Thyroid gland (tissue), 4 donors: ENCODE measurements at regions not wholly inside any gene's neighbourhood (a gene's known extent, or its start where the extent isn't known, plus 50 kb on each side); places are given as distances from the start of the nearest gene placed in this dataset.

Experiments
- DNase-seq, 2 donors: peaks; one replicate each; pipeline ENCODE4 v3.0.0-alpha.2; 2019
- H3K27ac ChIP-seq, 3 donors: fragments of 200-600 bp; sonication (generic); 1 replicate in 2 of 3; 2 replicates in 1 of 3; pipeline ENCODE4 v1.5.1; 2016 to 2019; ENCODE audit warnings: mild to moderate bottlenecking in 1 of 3, moderate library complexity in 1 of 3
- H3K27me3 ChIP-seq: fragments of 200-600 bp; sonication (generic); one replicate; pipeline ENCODE4 v1.5.1; 2019
- H3K36me3 ChIP-seq, 2 donors: fragments of 200-600 bp; sonication (generic); one replicate each; pipeline ENCODE4 v1.5.1; 2016 to 2019
- H3K4me1 ChIP-seq, 2 donors: fragments of 200-600 bp; sonication (generic); one replicate each; pipeline ENCODE4 v1.5.1; 2017 to 2019
- H3K4me3 ChIP-seq, 3 donors: fragments of 200-600 bp; sonication (generic); replicated peaks in 1 of 3; 1 replicate in 2 of 3; 2 replicates in 1 of 3; pipeline ENCODE4 v1.5.1; 2016; ENCODE audit warnings: mild to moderate bottlenecking in 1 of 3
- H3K9me3 ChIP-seq: fragments of 200-600 bp; sonication (generic); one replicate; pipeline ENCODE4 v1.5.1; 2017
- POLR2A ChIP-seq, 2 donors: fragments of 450-650 bp; IDR thresholded peaks; one replicate each; pipeline ENCODE4 v1.6.1; 2017; ENCODE audit warnings: antibody characterized with exemption in 2 of 2, mild to moderate bottlenecking in 2 of 2, moderate library complexity in 1 of 2
- WGBS, 2 donors: methylation state at CpG; one replicate each; pipeline ENCODE4 v1.1.5; 2017; 5-methylcytosine and 5-hydroxymethylcytosine counted together
- intact Hi-C: fragments of 100-400 bp; cut with DNase I; formaldehyde crosslinking; loops from one replicate; pipeline ENCODE4 v1.15.1; 2023
- TF ChIP-seq, protein P1 (sequence below), 6 experiments: fragments of 200-600 bp in 3 of 6; fragments of 450-650 bp in 3 of 6; sonication (generic) in 3 of 6; IDR thresholded peaks; one replicate each; pipeline ENCODE4 v1.5.1; 2016 to 2019; ENCODE audit warnings: antibody characterized with exemption in 6 of 6, mild to moderate bottlenecking in 2 of 6, inconsistent platforms in 1 of 6, moderate library complexity in 1 of 6

- no peaks in the 10 kb centered on the region for H3K9me3 ChIP-seq
- no peak for TF ChIP-seq POLR2A (IDR thresholded peaks at IDR 0.05)
- TF ChIP-seq, protein P1, sequence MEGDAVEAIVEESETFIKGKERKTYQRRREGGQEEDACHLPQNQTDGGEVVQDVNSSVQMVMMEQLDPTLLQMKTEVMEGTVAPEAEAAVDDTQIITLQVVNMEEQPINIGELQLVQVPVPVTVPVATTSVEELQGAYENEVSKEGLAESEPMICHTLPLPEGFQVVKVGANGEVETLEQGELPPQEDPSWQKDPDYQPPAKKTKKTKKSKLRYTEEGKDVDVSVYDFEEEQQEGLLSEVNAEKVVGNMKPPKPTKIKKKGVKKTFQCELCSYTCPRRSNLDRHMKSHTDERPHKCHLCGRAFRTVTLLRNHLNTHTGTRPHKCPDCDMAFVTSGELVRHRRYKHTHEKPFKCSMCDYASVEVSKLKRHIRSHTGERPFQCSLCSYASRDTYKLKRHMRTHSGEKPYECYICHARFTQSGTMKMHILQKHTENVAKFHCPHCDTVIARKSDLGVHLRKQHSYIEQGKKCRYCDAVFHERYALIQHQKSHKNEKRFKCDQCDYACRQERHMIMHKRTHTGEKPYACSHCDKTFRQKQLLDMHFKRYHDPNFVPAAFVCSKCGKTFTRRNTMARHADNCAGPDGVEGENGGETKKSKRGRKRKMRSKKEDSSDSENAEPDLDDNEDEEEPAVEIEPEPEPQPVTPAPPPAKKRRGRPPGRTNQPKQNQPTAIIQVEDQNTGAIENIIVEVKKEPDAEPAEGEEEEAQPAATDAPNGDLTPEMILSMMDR (IDR thresholded peaks at IDR 0.05), result no peak
- no peaks in the 10 kb centered on the region for H3K36me3 ChIP-seq
- no peak overlapping the region for H3K4me3 ChIP-seq
- H3K27ac ChIP-seq, result no peak overlapping the region
- WGBS, 2 donors, result 96 to 97% methylated on average over 2 of the region's 2 CpGs
- no peaks in the 10 kb centered on the region for H3K4me1 ChIP-seq
- intact Hi-C loops, result no loop called here
- no peaks in the 10 kb centered on the region for H3K27me3 ChIP-seq
- no peak for DNase-seq
Observed at GRCh38 chr4:124874172-124874450, 161.6 kb upstream of the ANKRD50 start.

GRCh38 chr4:124873361-124874171 is 161.0 kb upstream of the ANKRD50 start:
- H3K27ac ChIP-seq, result no peak overlapping the region
- no peaks in the 10 kb centered on the region for H3K4me1 ChIP-seq
- H3K9me3 ChIP-seq, result no peaks in the 10 kb centered on the region
- TF ChIP-seq, protein P1 (IDR thresholded peaks at IDR 0.05), result peak in 1 of 6 experiments; percentile 9
- no peak for TF ChIP-seq POLR2A (IDR thresholded peaks at IDR 0.05)
- H3K27me3 ChIP-seq, result no peaks in the 10 kb centered on the region
- intact Hi-C loops, result no loop called here
- 56 to 65% methylated on average over 2 of the region's 2 CpGs for WGBS, 2 donors
- peak; percentile 20 to 23 for DNase-seq
- H3K36me3 ChIP-seq, result no peaks in the 10 kb centered on the region
- no peak overlapping the region for H3K4me3 ChIP-seq

DNA sequence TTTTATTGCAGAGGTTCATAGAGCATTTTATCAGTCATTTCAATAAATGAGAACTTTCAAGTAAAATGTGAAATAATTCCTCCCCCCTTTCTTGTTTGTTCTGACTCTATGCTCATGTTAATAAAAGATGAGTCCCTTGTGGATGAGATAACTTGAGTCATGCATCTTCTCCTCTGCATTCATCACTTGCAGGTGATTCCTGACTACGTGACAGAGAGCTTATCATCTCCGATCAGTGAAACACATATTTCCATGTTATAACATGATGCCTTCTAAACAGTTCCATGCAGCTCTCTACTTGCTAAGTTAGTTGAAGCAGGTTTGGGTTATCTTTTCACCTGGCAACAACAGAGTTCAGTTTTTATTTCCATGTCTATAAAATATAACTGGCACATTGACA is 160.1 kb upstream of the ANKRD50 start:
- H3K36me3 ChIP-seq, result no peaks in the 10 kb centered on the region
- no peaks in the 10 kb centered on the region for H3K27me3 ChIP-seq
- intact Hi-C loops, result no loop called here
- no peaks in the 10 kb centered on the region for H3K4me1 ChIP-seq
- DNase-seq, result no peak
- H3K27ac ChIP-seq, result no peak overlapping the region
- TF ChIP-seq POLR2A (IDR thresholded peaks at IDR 0.05), result no peak
- TF ChIP-seq, protein P1 (IDR thresholded peaks at IDR 0.05), result no peak
- no peaks in the 10 kb centered on the region for H3K9me3 ChIP-seq
- WGBS, 2 donors, result 96 to 100% methylated on average over 2 of the region's 2 CpGs
- H3K4me3 ChIP-seq, result no peak overlapping the region

- no peak for DNase-seq
- intact Hi-C loops, result no loop called here
- TF ChIP-seq, protein P1 (IDR thresholded peaks at IDR 0.05), result no peak
- no peak for TF ChIP-seq POLR2A (IDR thresholded peaks at IDR 0.05)
- no peaks in the 10 kb centered on the region for H3K9me3 ChIP-seq
- 80 to 86% methylated on average over 6 of the region's 6 CpGs for WGBS, 2 donors
- no peak overlapping the region for H3K4me3 ChIP-seq
- H3K4me1 ChIP-seq, result no peaks in the 10 kb centered on the region
- H3K27me3 ChIP-seq, result no peaks in the 10 kb centered on the region
- no peaks in the 10 kb centered on the region for H3K36me3 ChIP-seq
- no peak overlapping the region for H3K27ac ChIP-seq
Observed at GRCh38 chr4:124869961-124870495, 157.5 kb upstream of the ANKRD50 start.

- no peaks in the 10 kb centered on the region for H3K9me3 ChIP-seq
- no peak overlapping the region for H3K27ac ChIP-seq
- H3K4me3 ChIP-seq, result no peak overlapping the region
- TF ChIP-seq POLR2A (IDR thresholded peaks at IDR 0.05), result no peak
- TF ChIP-seq, protein P1 (IDR thresholded peaks at IDR 0.05), result no peak
- 70 to 81% methylated on average over 2 of the region's 2 CpGs for WGBS, 2 donors
- intact Hi-C loops, result no loop called here
- no peak for DNase-seq
- H3K36me3 ChIP-seq, result no peaks in the 10 kb centered on the region
- no peaks in the 10 kb centered on the region for H3K27me3 ChIP-seq
- no peaks in the 10 kb centered on the region for H3K4me1 ChIP-seq
Observed at GRCh38 chr4:124868495-124868894, 156.0 kb upstream of the ANKRD50 start.
